ENCODE measurements at regions not wholly inside any gene's neighbourhood (a gene's known extent, or its start where the extent isn't known, plus 50 kb on each side); places are given as distances from the start of the nearest gene placed in this dataset.
"Not testable (repeated sequence)": the region's sequence is repeated elsewhere in the genome, so short reads cannot be mapped to it uniquely, and the experiment has no call there.

GRCh38 chr2:82237994-82238662, 1933.6 kb upstream of the LRRTM1 start:
- Mint-ChIP-seq H3K27me3 (no peaks in the 10 kb centered on the region), H3K4me3 (no peak overlapping the region), H3K27ac (no peak overlapping the region), H3K36me3 (no peaks in the 10 kb centered on the region), H3K4me1 (no peaks in the 10 kb centered on the region), H3K9me3 (peaks cover 3 to 5% (median 5%) of the 10 kb centered on the region in 3 donors)

- peaks cover 0 to 3% (median 0%) of the 10 kb centered on the region in 3 donors for H3K9me3 Mint-ChIP-seq
- no peaks in the 10 kb centered on the region for H3K27me3 Mint-ChIP-seq
- H3K36me3 Mint-ChIP-seq = no peaks in the 10 kb centered on the region
- no peaks in the 10 kb centered on the region for H3K4me1 Mint-ChIP-seq
- H3K27ac Mint-ChIP-seq = no peak overlapping the region
- H3K4me3 Mint-ChIP-seq = no peak overlapping the region
Measured at GRCh38 chr2:82234283-82234874, 1929.8 kb upstream of the LRRTM1 start.

- Mint-ChIP-seq H3K9me3 (peaks cover 0 to 6% (median 0%) of the 10 kb centered on the region in 3 donors), H3K36me3 (no peaks in the 10 kb centered on the region), H3K4me1 (no peaks in the 10 kb centered on the region), H3K4me3 (no peak overlapping the region), H3K27ac (no peak overlapping the region), H3K27me3 (no peaks in the 10 kb centered on the region)
Measured at GRCh38 chr2:82233806-82234205, 1929.3 kb upstream of the LRRTM1 start.

GRCh38 chr2:82230406-82230805, 1925.9 kb upstream of the LRRTM1 start:
- peaks cover 0 to 2% (median 0%) of the 10 kb centered on the region in 3 donors for H3K9me3 Mint-ChIP-seq
- no peak overlapping the region for H3K27ac Mint-ChIP-seq
- H3K36me3 Mint-ChIP-seq = no peaks in the 10 kb centered on the region
- H3K27me3 Mint-ChIP-seq = no peaks in the 10 kb centered on the region
- H3K4me1 Mint-ChIP-seq = no peaks in the 10 kb centered on the region
- H3K4me3 Mint-ChIP-seq = no peak overlapping the region

- Mint-ChIP-seq H3K36me3 (no peaks in the 10 kb centered on the region), H3K4me1 (no peaks in the 10 kb centered on the region), H3K27ac (no peak overlapping the region), H3K27me3 (no peaks in the 10 kb centered on the region), H3K4me3 (no peak overlapping the region), H3K9me3 (peaks cover 2 to 6% (median 5%) of the 10 kb centered on the region in 3 donors)
Measured at GRCh38 chr2:82226441-82226840, 1921.9 kb upstream of the LRRTM1 start.

- no peaks in the 10 kb centered on the region for H3K36me3 Mint-ChIP-seq
- peaks cover 2 to 6% (median 5%) of the 10 kb centered on the region in 3 donors for H3K9me3 Mint-ChIP-seq
- H3K27ac Mint-ChIP-seq = no peak overlapping the region
- no peaks in the 10 kb centered on the region for H3K4me1 Mint-ChIP-seq
- H3K27me3 Mint-ChIP-seq = no peaks in the 10 kb centered on the region
- H3K4me3 Mint-ChIP-seq = no peak overlapping the region
Measured at GRCh38 chr2:82224301-82224940, 1919.9 kb upstream of the LRRTM1 start.

- H3K27me3 Mint-ChIP-seq = no peaks in the 10 kb centered on the region
- no peaks in the 10 kb centered on the region for H3K4me1 Mint-ChIP-seq
- H3K9me3 Mint-ChIP-seq = peaks cover 2 to 21% (median 10%) of the 10 kb centered on the region in 3 donors
Measured at GRCh38 chr2:82215212-82215611, 1910.7 kb upstream of the LRRTM1 start.

GRCh38 chr2:82199493-82199852, 1894.9 kb upstream of the LRRTM1 start:
- Mint-ChIP-seq H3K27me3 (no peaks in the 10 kb centered on the region), H3K4me3 (no peak overlapping the region), H3K4me1 (no peaks in the 10 kb centered on the region), H3K9me3 (peaks cover 2 to 16% (median 2%) of the 10 kb centered on the region in 3 donors), H3K27ac (no peak overlapping the region), H3K36me3 (no peaks in the 10 kb centered on the region)

More at GRCh38 chr2:82215212-82215611, 1910.7 kb upstream of the LRRTM1 start:
- H3K36me3 Mint-ChIP-seq = no peaks in the 10 kb centered on the region
- no peak overlapping the region for H3K4me3 Mint-ChIP-seq
- no peak overlapping the region for H3K27ac Mint-ChIP-seq

GRCh38 chr2:82198809-82199492, 1894.4 kb upstream of the LRRTM1 start:
- no peaks in the 10 kb centered on the region for H3K27me3 Mint-ChIP-seq
- no peak overlapping the region for H3K27ac Mint-ChIP-seq
- peaks cover 2 to 12% (median 2%) of the 10 kb centered on the region in 3 donors for H3K9me3 Mint-ChIP-seq
- H3K36me3 Mint-ChIP-seq = no peaks in the 10 kb centered on the region
- no peaks in the 10 kb centered on the region for H3K4me1 Mint-ChIP-seq
- H3K4me3 Mint-ChIP-seq = no peak overlapping the region

GRCh38 chr2:82182270-82182669, 1877.7 kb upstream of the LRRTM1 start:
- no peaks in the 10 kb centered on the region for H3K4me1 Mint-ChIP-seq
- no peaks in the 10 kb centered on the region for H3K36me3 Mint-ChIP-seq
- H3K4me3 Mint-ChIP-seq = no peak overlapping the region
- peaks cover 0 to 5% (median 4%) of the 10 kb centered on the region in 3 donors for H3K9me3 Mint-ChIP-seq
- H3K27ac Mint-ChIP-seq = no peak overlapping the region
- H3K27me3 Mint-ChIP-seq = no peaks in the 10 kb centered on the region

GRCh38 chr2:82175210-82175609, 1870.7 kb upstream of the LRRTM1 start:
- not testable (repeated sequence) for H3K27me3 Mint-ChIP-seq, H3K36me3 Mint-ChIP-seq, H3K9me3 Mint-ChIP-seq, H3K27ac Mint-ChIP-seq, H3K4me3 Mint-ChIP-seq, H3K4me1 Mint-ChIP-seq

- H3K4me3 Mint-ChIP-seq = no peak overlapping the region
- peaks cover 0 to 11% (median 5%) of the 10 kb centered on the region in 3 donors for H3K9me3 Mint-ChIP-seq
- H3K27me3 Mint-ChIP-seq = no peaks in the 10 kb centered on the region
Measured at GRCh38 chr2:82172483-82172882, 1867.9 kb upstream of the LRRTM1 start.

GRCh38 chr2:82169379-82169778, 1864.8 kb upstream of the LRRTM1 start:
- Mint-ChIP-seq H3K36me3 (no peaks in the 10 kb centered on the region), H3K4me3 (no peak overlapping the region), H3K4me1 (no peaks in the 10 kb centered on the region), H3K27me3 (no peaks in the 10 kb centered on the region), H3K9me3 (peaks cover 2 to 10% (median 3%) of the 10 kb centered on the region in 3 donors), H3K27ac (no peak overlapping the region)

More at GRCh38 chr2:82172483-82172882, 1867.9 kb upstream of the LRRTM1 start:
- Mint-ChIP-seq H3K4me1 (no peaks in the 10 kb centered on the region), H3K36me3 (no peaks in the 10 kb centered on the region), H3K27ac (no peak overlapping the region)

GRCh38 chr2:82165377-82165776, 1860.8 kb upstream of the LRRTM1 start:
- H3K9me3 Mint-ChIP-seq = peaks cover 0 to 11% (median 2%) of the 10 kb centered on the region in 3 donors
- no peaks in the 10 kb centered on the region for H3K36me3 Mint-ChIP-seq
- H3K4me1 Mint-ChIP-seq = no peaks in the 10 kb centered on the region
- no peak overlapping the region for H3K4me3 Mint-ChIP-seq
- H3K27me3 Mint-ChIP-seq = no peaks in the 10 kb centered on the region
- no peak overlapping the region for H3K27ac Mint-ChIP-seq

- Mint-ChIP-seq H3K4me1 (no peaks in the 10 kb centered on the region), H3K4me3 (no peak overlapping the region), H3K9me3 (peaks cover 0 to 4% (median 0%) of the 10 kb centered on the region in 3 donors), H3K27me3 (no peaks in the 10 kb centered on the region), H3K27ac (no peak overlapping the region), H3K36me3 (no peaks in the 10 kb centered on the region)
Measured at GRCh38 chr2:82158150-82158549, 1853.6 kb upstream of the LRRTM1 start.
